LNCaP clone FGC (cell line): ENCODE measurements at regions not wholly inside any gene's neighbourhood (a gene's known extent, or its start where the extent isn't known, plus 50 kb on each side); places are given as distances from the start of the nearest gene placed in this dataset.
"Not testable (repeated sequence)": the region's sequence is repeated elsewhere in the genome, so short reads cannot be mapped to it uniquely, and the experiment has no call there.

Experiments
- DNase-seq: peaks from one replicate; pipeline ENCODE4 v3.0.0-alpha.2; 2011; ENCODE audit warnings: low read depth
- H3K4me3 ChIP-seq: 2 replicates; pipeline ENCODE4 v1.5.1; 2011; ENCODE audit warnings: mild to moderate bottlenecking, low read depth, low read length, control low read depth
- TF ChIP-seq, protein P1 (sequence below): IDR thresholded peaks from 2 replicates; pipeline ENCODE4 v1.5.1; 2012; ENCODE audit warnings: mild to moderate bottlenecking; ENCODE audit not compliant: control insufficient read depth, insufficient read depth; ENCODE audit errors: extremely low read depth

DNA sequence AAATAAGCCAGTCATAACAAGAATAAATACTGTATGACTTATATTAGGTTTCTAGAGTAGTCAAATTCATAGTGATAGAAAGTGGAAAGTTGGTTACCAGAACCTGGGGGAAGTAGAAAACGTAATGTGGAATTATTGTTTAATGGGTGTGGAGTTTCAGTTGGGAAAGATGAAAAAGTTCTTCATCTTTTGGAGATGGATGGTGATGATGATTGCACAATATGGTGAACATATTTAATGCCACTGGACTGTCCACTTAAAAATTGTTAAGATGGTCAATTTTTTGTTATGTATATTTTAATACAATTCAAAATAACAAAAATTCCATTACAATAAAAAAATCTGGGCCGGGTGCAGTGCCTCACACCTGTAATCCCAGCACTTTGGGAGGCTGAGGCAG, 289.6 kb downstream of the ZIC3 start:
- TF ChIP-seq, protein P1, sequence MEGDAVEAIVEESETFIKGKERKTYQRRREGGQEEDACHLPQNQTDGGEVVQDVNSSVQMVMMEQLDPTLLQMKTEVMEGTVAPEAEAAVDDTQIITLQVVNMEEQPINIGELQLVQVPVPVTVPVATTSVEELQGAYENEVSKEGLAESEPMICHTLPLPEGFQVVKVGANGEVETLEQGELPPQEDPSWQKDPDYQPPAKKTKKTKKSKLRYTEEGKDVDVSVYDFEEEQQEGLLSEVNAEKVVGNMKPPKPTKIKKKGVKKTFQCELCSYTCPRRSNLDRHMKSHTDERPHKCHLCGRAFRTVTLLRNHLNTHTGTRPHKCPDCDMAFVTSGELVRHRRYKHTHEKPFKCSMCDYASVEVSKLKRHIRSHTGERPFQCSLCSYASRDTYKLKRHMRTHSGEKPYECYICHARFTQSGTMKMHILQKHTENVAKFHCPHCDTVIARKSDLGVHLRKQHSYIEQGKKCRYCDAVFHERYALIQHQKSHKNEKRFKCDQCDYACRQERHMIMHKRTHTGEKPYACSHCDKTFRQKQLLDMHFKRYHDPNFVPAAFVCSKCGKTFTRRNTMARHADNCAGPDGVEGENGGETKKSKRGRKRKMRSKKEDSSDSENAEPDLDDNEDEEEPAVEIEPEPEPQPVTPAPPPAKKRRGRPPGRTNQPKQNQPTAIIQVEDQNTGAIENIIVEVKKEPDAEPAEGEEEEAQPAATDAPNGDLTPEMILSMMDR: no peak
- DNase-seq: no peak
- H3K4me3 ChIP-seq: no peak overlapping the region

DNA sequence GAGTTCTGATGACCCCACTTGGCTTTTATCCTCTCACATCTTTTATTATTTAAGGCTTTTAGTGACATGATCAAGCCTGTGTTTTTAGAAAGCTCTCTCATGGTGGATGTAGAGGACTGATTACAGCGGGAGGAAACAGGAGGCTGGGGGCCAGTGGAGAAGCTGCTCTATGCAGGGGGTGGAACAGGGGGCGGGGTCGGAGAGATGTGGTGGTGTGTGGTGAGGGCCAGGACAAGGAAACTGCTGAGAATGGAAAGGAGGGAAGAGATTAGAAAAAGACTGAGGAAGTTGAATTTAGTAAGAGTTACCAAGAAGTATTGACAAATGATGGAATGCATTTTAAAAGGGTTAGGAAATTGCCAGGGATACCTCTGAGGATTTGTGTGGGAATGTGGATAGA, 292.2 kb downstream of the ZIC3 start:
- no peak for DNase-seq
- TF ChIP-seq, protein P1: no peak
- no peak overlapping the region for H3K4me3 ChIP-seq

DNA sequence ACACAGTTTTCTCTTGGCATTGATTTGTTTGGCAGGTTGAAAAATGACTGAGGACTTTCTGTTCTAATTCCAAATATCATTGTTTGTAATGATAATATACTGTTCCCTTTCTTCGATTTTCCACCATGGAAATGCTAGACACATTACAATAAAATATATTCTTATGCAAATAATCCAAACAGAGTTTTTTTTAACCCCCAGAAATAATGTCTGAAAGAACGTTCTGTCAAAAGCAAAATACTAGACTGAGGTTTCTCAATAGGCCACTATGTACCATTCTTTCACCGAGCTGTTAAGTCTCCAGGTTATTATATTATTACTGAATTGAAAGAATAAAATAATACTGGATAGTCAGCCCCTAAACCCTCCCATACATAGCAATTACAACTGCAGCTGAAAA, 312.5 kb downstream of the ZIC3 start:
- H3K4me3 ChIP-seq: no peak overlapping the region
- no peak for DNase-seq
- TF ChIP-seq, protein P1: no peak

DNA sequence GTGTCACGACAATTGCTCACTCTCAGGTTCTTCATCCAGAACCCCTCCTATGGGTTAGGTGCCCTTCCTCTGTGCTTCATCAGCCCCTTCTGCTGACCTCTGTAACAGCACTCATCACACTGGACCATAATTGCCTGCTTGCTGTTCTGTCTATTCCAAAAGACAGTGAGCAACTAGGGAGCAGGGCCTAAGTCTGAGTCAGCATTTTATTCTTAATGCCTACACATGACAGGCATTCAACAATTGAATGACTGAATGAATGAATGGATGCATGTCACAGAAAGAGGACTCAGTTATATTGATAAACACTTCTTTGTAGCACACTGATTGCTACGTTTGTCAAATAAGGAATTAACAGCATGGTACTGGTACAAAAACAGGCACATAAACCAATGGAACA, 317.0 kb downstream of the ZIC3 start:
- no peak for DNase-seq
- H3K4me3 ChIP-seq: no peak overlapping the region
- TF ChIP-seq, protein P1: no peak

DNA sequence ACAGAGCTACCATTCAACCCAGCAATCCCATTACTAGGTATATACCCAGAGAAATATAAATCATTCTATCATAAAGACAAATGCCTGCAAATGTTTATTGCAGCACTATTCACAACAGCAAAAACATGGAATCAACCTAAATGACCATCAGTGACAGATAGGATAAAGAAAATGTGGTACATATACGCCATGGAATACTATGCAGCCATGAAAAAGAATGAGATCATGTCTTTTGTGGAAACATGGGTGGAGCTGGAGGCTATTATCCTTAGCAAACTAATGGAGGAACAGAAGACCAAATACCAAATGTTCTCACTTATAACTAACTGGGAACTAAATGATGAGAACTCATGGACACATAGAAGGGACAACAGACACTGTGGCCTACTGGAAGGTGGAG, 318.9 kb downstream of the ZIC3 start:
- not testable (repeated sequence) for H3K4me3 ChIP-seq, DNase-seq

DNA sequence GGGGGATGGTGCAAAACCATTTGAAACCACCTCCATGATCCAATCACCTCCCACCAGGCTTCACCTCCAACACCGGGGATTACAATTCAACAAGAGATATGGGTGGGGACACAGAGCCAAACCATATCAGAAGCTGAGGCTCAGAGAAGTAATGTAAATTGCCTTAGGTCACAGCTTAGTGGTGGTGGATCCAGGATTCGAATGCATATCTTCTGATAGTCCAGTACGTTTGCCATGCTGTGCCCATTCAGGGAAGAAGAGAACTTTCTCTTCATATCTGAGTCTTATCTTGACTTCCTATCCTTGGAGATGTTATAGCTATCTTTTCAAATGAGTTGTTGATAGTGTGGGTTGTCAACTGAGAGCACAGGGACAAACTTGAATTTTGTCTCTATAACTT, 325.5 kb downstream of the ZIC3 start:
- TF ChIP-seq, protein P1: no peak
- H3K4me3 ChIP-seq: no peak overlapping the region
- no peak for DNase-seq

DNA sequence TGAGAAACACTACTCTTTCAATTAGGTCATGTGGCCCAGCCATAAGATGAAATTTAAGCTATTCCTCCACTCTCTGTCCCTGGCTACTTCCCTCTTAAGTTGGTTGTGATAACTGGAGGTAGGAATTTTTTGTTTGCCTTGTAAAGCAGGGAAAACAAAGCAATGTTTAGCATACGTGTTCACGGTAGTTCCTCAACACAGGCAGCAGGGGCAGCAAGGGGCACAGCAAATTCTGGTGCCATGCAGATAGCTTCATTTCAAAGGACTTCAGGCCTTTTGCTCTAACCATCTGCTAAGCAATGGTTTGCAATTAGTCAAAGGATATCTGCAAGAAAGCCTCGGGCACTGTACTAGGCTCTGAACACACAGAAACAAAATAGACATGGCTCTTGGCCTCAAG, 330.2 kb downstream of the ZIC3 start:
- no peak for DNase-seq

More for the DNA sequence above, 330.2 kb downstream of the ZIC3 start:
- no peak overlapping the region for H3K4me3 ChIP-seq
- TF ChIP-seq, protein P1: 0 out of 2 replicates have a peak, but pooled peaks have one; percentile 5
